H9 (cell line): ENCODE measurements at regions not wholly inside any gene's neighbourhood (a gene's known extent, or its start where the extent isn't known, plus 50 kb on each side); places are given as distances from the start of the nearest gene placed in this dataset.

Source experiments
- DNase-seq: peaks from one replicate; pipeline ENCODE4 v3.0.0-alpha.2; 2017
- H2AFZ ChIP-seq: one replicate; pipeline ENCODE4 v1.6.1; 2013; ENCODE audit warnings: mild to moderate bottlenecking, low read length, control low read depth, moderate library complexity
- H2AK5ac ChIP-seq: 2 replicates; pipeline ENCODE4 v1.6.1; 2013; ENCODE audit warnings: low read length, control low read depth, mixed read lengths; ENCODE audit not compliant: insufficient read length
- H2BK120ac ChIP-seq: one replicate; pipeline ENCODE4 v1.6.1; 2013; ENCODE audit warnings: low read depth, mild to moderate bottlenecking, low read length, control low read depth, inconsistent platforms; ENCODE audit not compliant: poor library complexity, severe bottlenecking
- H2BK12ac ChIP-seq: 2 replicates; pipeline ENCODE4 v1.6.1; 2013; ENCODE audit warnings: low read length, control low read depth, mixed read lengths, low read depth; ENCODE audit not compliant: insufficient read length
- H2BK15ac ChIP-seq: 2 replicates; pipeline ENCODE4 v1.6.1; 2013; ENCODE audit warnings: low read depth, low read length, control low read depth
- H2BK20ac ChIP-seq: one replicate; pipeline ENCODE4 v1.6.1; 2013; ENCODE audit warnings: low read depth, mild to moderate bottlenecking, low read length, control low read depth, inconsistent platforms; ENCODE audit not compliant: poor library complexity, severe bottlenecking
- H2BK5ac ChIP-seq: 2 replicates; pipeline ENCODE4 v1.6.1; 2013; ENCODE audit warnings: low read length, control low read depth, mixed read lengths; ENCODE audit not compliant: insufficient read length
- H3K14ac ChIP-seq: 2 replicates; pipeline ENCODE4 v1.6.1; 2013; ENCODE audit warnings: low read length, control low read depth; ENCODE audit not compliant: insufficient read depth
- H3K18ac ChIP-seq: 2 replicates; pipeline ENCODE4 v1.6.1; 2013; ENCODE audit warnings: low read depth, mild to moderate bottlenecking, mixed read lengths, low read length, control low read depth; ENCODE audit not compliant: insufficient read length
- H3K23ac ChIP-seq: 2 replicates; pipeline ENCODE4 v1.6.1; 2013; ENCODE audit warnings: low read length, control low read depth, mixed read lengths, low read depth; ENCODE audit not compliant: insufficient read length
- H3K23me2 ChIP-seq: 2 replicates; pipeline ENCODE4 v1.6.1; 2013; ENCODE audit warnings: low read depth, mild to moderate bottlenecking, mixed read lengths, low read length, control low read depth; ENCODE audit not compliant: insufficient read length, poor library complexity, severe bottlenecking
- H3K27ac ChIP-seq: 2 replicates; pipeline ENCODE4 v1.5.1; 2013; ENCODE audit warnings: low read length, control low read depth, mixed read lengths, low read depth; ENCODE audit not compliant: insufficient read length
- H3K27me3 ChIP-seq: 2 replicates; pipeline ENCODE4 v1.6.1; 2013; ENCODE audit warnings: low read length, control low read depth, inconsistent platforms; ENCODE audit not compliant: insufficient read depth
- H3K4ac ChIP-seq: 2 replicates; pipeline ENCODE4 v1.6.1; 2013; ENCODE audit warnings: low read depth, mild to moderate bottlenecking, control low read depth, inconsistent platforms, low read length, moderate library complexity
- H3K4me1 ChIP-seq: 2 replicates; pipeline ENCODE4 v1.6.1; 2013; ENCODE audit warnings: low read length, control low read depth, inconsistent platforms; ENCODE audit not compliant: insufficient read depth
- H3K4me2 ChIP-seq: 2 replicates; pipeline ENCODE4 v1.6.1; 2013; ENCODE audit warnings: low read length, control low read depth, mixed read lengths; ENCODE audit not compliant: insufficient read length, insufficient read depth
- H3K56ac ChIP-seq: 2 replicates; pipeline ENCODE4 v1.6.1; 2013; ENCODE audit warnings: low read depth, mild to moderate bottlenecking, mixed read lengths, low read length, control low read depth; ENCODE audit not compliant: insufficient read length
- H3K79me1 ChIP-seq: 2 replicates; pipeline ENCODE4 v1.6.1; 2013; ENCODE audit warnings: low read depth, mild to moderate bottlenecking, moderate library complexity, low read length, control low read depth, inconsistent platforms; ENCODE audit not compliant: insufficient read depth, poor library complexity, severe bottlenecking
- H3K79me2 ChIP-seq: 2 replicates; pipeline ENCODE4 v1.6.1; 2013; ENCODE audit warnings: low read length, control low read depth, inconsistent platforms; ENCODE audit not compliant: insufficient read depth
- H3K9ac ChIP-seq: 2 replicates; pipeline ENCODE4 v1.6.1; 2013; ENCODE audit warnings: low read length, control low read depth, mixed read lengths; ENCODE audit not compliant: insufficient read length; ENCODE audit errors: extremely low read depth
- H3K9me3 ChIP-seq: one replicate; pipeline ENCODE4 v1.6.1; 2013; ENCODE audit warnings: low read depth, low read length, inconsistent platforms; ENCODE audit not compliant: control insufficient read depth
- H3T11ph ChIP-seq: one replicate; pipeline ENCODE4 v1.6.1; 2013; ENCODE audit warnings: mild to moderate bottlenecking, low read length, control low read depth, inconsistent platforms
- H4K20me1 ChIP-seq: one replicate; pipeline ENCODE4 v1.6.1; 2013; ENCODE audit not compliant: control insufficient read depth, insufficient read length, insufficient read depth
- H4K5ac ChIP-seq: 2 replicates; pipeline ENCODE4 v1.6.1; 2013; ENCODE audit warnings: low read depth, mild to moderate bottlenecking, mixed read lengths, low read length, control low read depth; ENCODE audit not compliant: insufficient read length
- H4K8ac ChIP-seq: replicated peaks from 2 replicates; pipeline ENCODE4 v1.6.1; 2013; ENCODE audit warnings: low read length, control low read depth, mixed read lengths, low read depth; ENCODE audit not compliant: insufficient read length
- H4K91ac ChIP-seq: 2 replicates; pipeline ENCODE4 v1.6.1; 2013; ENCODE audit warnings: low read depth, mild to moderate bottlenecking, moderate library complexity, mixed read lengths, low read length, control low read depth; ENCODE audit not compliant: insufficient read length
- H3K27ac Mint-ChIP-seq, 3 experiments: 2 replicates in 2 of 3; 3 replicates in 1 of 3; pipeline ENCODE4 v1.8.0; 2020 to 2021; ENCODE audit warnings: mixed read lengths in 3 of 3, mild to moderate bottlenecking in 1 of 3, moderate library complexity in 1 of 3
- H3K27me3 Mint-ChIP-seq: 2 replicates; pipeline ENCODE4 v1.8.0; 2021; ENCODE audit warnings: low read depth, mild to moderate bottlenecking, moderate library complexity, mixed read lengths
- H3K36me3 Mint-ChIP-seq, 3 experiments: 2 replicates in 2 of 3; 3 replicates in 1 of 3; pipeline ENCODE4 v1.8.0; 2020 to 2021; ENCODE audit warnings: low read depth in 3 of 3, mixed read lengths in 3 of 3; ENCODE audit not compliant: insufficient read depth in 1 of 3
- H3K4me1 Mint-ChIP-seq, 2 experiments: 2 replicates each; pipeline ENCODE4 v1.8.0; 2020; ENCODE audit warnings: mixed read lengths in 2 of 2
- H3K4me3 Mint-ChIP-seq, 2 experiments: 2 replicates in 1 of 2; 3 replicates in 1 of 2; pipeline ENCODE4 v1.8.0; 2020 to 2021; ENCODE audit warnings: mild to moderate bottlenecking in 2 of 2, mixed read lengths in 2 of 2, moderate library complexity in 1 of 2
- H3K9me3 Mint-ChIP-seq, 2 experiments: 2 replicates in 1 of 2; 3 replicates in 1 of 2; pipeline ENCODE4 v1.8.0; 2020; ENCODE audit warnings: mild to moderate bottlenecking in 2 of 2, mixed read lengths in 2 of 2, moderate library complexity in 1 of 2
- CTCF ChIP-seq: fragments of 200-600 bp; sonication (generic); conservative IDR thresholded peaks from 3 replicates; pipeline ENCODE4 v1.8.0; 2021; ENCODE audit warnings: antibody characterized with exemption, mild to moderate bottlenecking

GRCh38 chr2:123546353-123546752 is 478.7 kb upstream of the CNTNAP5 start:
- Histone ChIP-seq H2BK5ac (no peak overlapping the region), H3K56ac (no peak overlapping the region), H3K23me2 (no peaks in the 10 kb centered on the region), H2BK15ac (no peak overlapping the region), H4K8ac (no peak overlapping the region), H3K23ac (no peak overlapping the region), H3K4ac (no peak overlapping the region), H3K14ac (no peak overlapping the region), H3K4me2 (no peak overlapping the region), H3K9ac (no peak overlapping the region), H2BK120ac (no peak overlapping the region), H2AK5ac (no peak overlapping the region), H3K18ac (no peak overlapping the region), H4K5ac (no peak overlapping the region), H4K20me1 (no peaks in the 10 kb centered on the region), H2AFZ (no peak overlapping the region), H2BK20ac (no peak overlapping the region), H3K27ac (no peak overlapping the region), H3T11ph (no peak overlapping the region), H4K91ac (no peak overlapping the region), H3K9me3 (no peaks in the 10 kb centered on the region), H3K79me2 (no peaks in the 10 kb centered on the region), H2BK12ac (no peak overlapping the region), H3K4me1 (no peaks in the 10 kb centered on the region), H3K27me3 (no peaks in the 10 kb centered on the region), H3K79me1 (no peaks in the 10 kb centered on the region)
- Mint-ChIP-seq H3K27me3 (no peaks in the 10 kb centered on the region), H3K4me3 (no peak overlapping the region), H3K4me1 (no peaks in the 10 kb centered on the region), H3K36me3 (peaks cover 0 to 8% (median 0%) of the 10 kb centered on the region in 3 experiments; a peak in 4 of 7 replicates), H3K9me3 (peaks cover 11 to 12% of the 10 kb centered on the region in 2 experiments; a peak in 4 of 5 replicates), H3K27ac (no peak overlapping the region)
- no peak for DNase-seq
- no peak for TF ChIP-seq CTCF
